ENCODE measurements at regions not wholly inside any gene's neighbourhood (a gene's known extent, or its start where the extent isn't known, plus 50 kb on each side); places are given as distances from the start of the nearest gene placed in this dataset.

GRCh38 chr4:169861593-169861992, 103.8 kb upstream of the HPF1 start (continued):
- no peak for TF ChIP-seq IRF5 (IDR thresholded peaks at IDR 0.05; ENCODE audit: borderline replicate concordance)
- TF ChIP-seq SMAD1 (IDR thresholded peaks at IDR 0.05; ENCODE audit: low read depth, partially characterized antibody), result no peak
- TF ChIP-seq PRDM15 (CRISPR knock-in tag; IDR thresholded peaks at IDR 0.05), result no peak
- no peak for TF ChIP-seq KLF5 (IDR thresholded peaks at IDR 0.05; ENCODE audit: partially characterized antibody)
- TF ChIP-seq FOXM1 (IDR thresholded peaks at IDR 0.05; ENCODE audit: low read depth, low read length), result no peak
- TF ChIP-seq ZBED1 (IDR thresholded peaks at IDR 0.05; ENCODE audit: borderline replicate concordance), result no peak
- TF ChIP-seq BCLAF1 (IDR thresholded peaks at IDR 0.05), result no peak
- no peak for TF ChIP-seq MEF2A (IDR thresholded peaks at IDR 0.05; ENCODE audit: insufficient read depth, low read depth, low read length)
- no peak for TF ChIP-seq CBX5 (IDR thresholded peaks at IDR 0.05; ENCODE audit: low read depth)

All from GM12878 (cell line).